GM23338 (cell line): ENCODE measurements at regions not wholly inside any gene's neighbourhood (a gene's known extent, or its start where the extent isn't known, plus 50 kb on each side); places are given as distances from the start of the nearest gene placed in this dataset.

Experiments
- ATAC-seq: fragments of 200-7000 bp; cut with Tn5 transposase; 3 replicates; pipeline ENCODE4 v1.9.1; 2020
- DNase-seq: peaks from one replicate; pipeline ENCODE4 v3.0.0-alpha.2; 2015; ENCODE audit warnings: low spot score
- H2AFZ ChIP-seq: fragments of 200-600 bp; sonication (generic); 2 replicates; pipeline ENCODE4 v1.8.0; 2016; ENCODE audit warnings: antibody characterized with exemption, mild to moderate bottlenecking, moderate library complexity
- H3F3A ChIP-seq: fragments of 200-600 bp; sonication (generic); replicated peaks from 2 replicates; pipeline ENCODE4 v1.8.0; 2017; ENCODE audit warnings: antibody characterized with exemption, mixed run types, low read depth
- H3K27ac ChIP-seq: fragments of 200-600 bp; sonication (generic); 2 replicates; pipeline ENCODE4 v1.6.1; 2016; ENCODE audit warnings: low read depth
- H3K27me3 ChIP-seq: fragments of 200-600 bp; sonication (generic); 2 replicates; pipeline ENCODE4 v1.8.0; 2016; ENCODE audit warnings: mild to moderate bottlenecking, mixed run types, moderate library complexity; ENCODE audit not compliant: insufficient read depth
- H3K36me3 ChIP-seq: fragments of 200-600 bp; sonication (generic); 2 replicates; pipeline ENCODE4 v1.8.0; 2016; ENCODE audit warnings: mild to moderate bottlenecking; ENCODE audit not compliant: insufficient read depth
- H3K4me1 ChIP-seq: fragments of 200-600 bp; sonication (generic); 2 replicates; pipeline ENCODE4 v1.8.0; 2016; ENCODE audit warnings: mild to moderate bottlenecking, moderate library complexity; ENCODE audit not compliant: insufficient read depth
- H3K4me2 ChIP-seq: fragments of 200-600 bp; sonication (generic); 2 replicates; pipeline ENCODE4 v1.7.1; 2017; ENCODE audit warnings: mixed run types
- H3K4me3 ChIP-seq: fragments of 200-600 bp; sonication (generic); 2 replicates; pipeline ENCODE4 v1.6.1; 2016; ENCODE audit warnings: mixed run types
- H3K79me2 ChIP-seq: fragments of 200-600 bp; sonication (generic); replicated peaks from 2 replicates; pipeline ENCODE4 v1.8.0; 2017; ENCODE audit warnings: mild to moderate bottlenecking; ENCODE audit not compliant: insufficient read depth
- H3K9me2 ChIP-seq: fragments of 200-600 bp; sonication (generic); 2 replicates; pipeline ENCODE4 v1.8.0; 2017; ENCODE audit not compliant: insufficient read depth
- H4K20me1 ChIP-seq: fragments of 200-600 bp; sonication (generic); replicated peaks from 2 replicates; pipeline ENCODE4 v1.8.0; 2017; ENCODE audit warnings: mild to moderate bottlenecking; ENCODE audit not compliant: insufficient read depth
- H3K27ac Mint-ChIP-seq: 2 replicates; pipeline ENCODE4 v1.8.0; 2020; ENCODE audit warnings: inconsistent platforms, mild to moderate bottlenecking, moderate library complexity, mixed read lengths
- H3K27me3 Mint-ChIP-seq: 3 replicates; pipeline ENCODE4 v1.8.0; 2022; ENCODE audit warnings: low read depth, mild to moderate bottlenecking, moderate library complexity, mixed read lengths, inconsistent platforms; ENCODE audit not compliant: insufficient read depth, poor library complexity
- H3K36me3 Mint-ChIP-seq: 3 replicates; pipeline ENCODE4 v1.8.0; 2021; ENCODE audit warnings: low read depth, mild to moderate bottlenecking, inconsistent platforms, moderate library complexity, mixed read lengths
- H3K4me1 Mint-ChIP-seq: 3 replicates; pipeline ENCODE4 v1.8.0; 2020; ENCODE audit warnings: mild to moderate bottlenecking, inconsistent platforms, mixed read lengths
- H3K4me3 Mint-ChIP-seq: 3 replicates; pipeline ENCODE4 v1.8.0; 2021; ENCODE audit warnings: moderate library complexity, mild to moderate bottlenecking, inconsistent platforms, mixed read lengths
- H3K9me3 Mint-ChIP-seq: 3 replicates; pipeline ENCODE4 v1.8.0; 2020; ENCODE audit warnings: moderate library complexity, mild to moderate bottlenecking, inconsistent platforms, mixed read lengths
- CREB1 ChIP-seq: fragments of 250-450 bp; sonication (Bioruptor Pico); IDR thresholded peaks from 2 replicates; pipeline ENCODE4 v1.5.0; 2020; ENCODE audit warnings: low read depth, mild to moderate bottlenecking, moderate library complexity
- JUNB ChIP-seq: IDR thresholded peaks from one replicate; pipeline ENCODE4 v1.6.1; 2016; ENCODE audit warnings: antibody characterized with exemption; ENCODE audit not compliant: unreplicated experiment
- NANOG ChIP-seq: IDR thresholded peaks from 2 replicates; pipeline ENCODE4 v1.6.1; 2016; ENCODE audit warnings: antibody characterized with exemption, borderline replicate concordance
- POLR2AphosphoS5 ChIP-seq: IDR thresholded peaks from 2 replicates; pipeline ENCODE4 v1.6.1; 2016; ENCODE audit warnings: antibody characterized with exemption, low read depth
- STAT1 ChIP-seq: IDR thresholded peaks from one replicate; pipeline ENCODE4 v1.6.1; 2016; ENCODE audit warnings: antibody characterized with exemption; ENCODE audit not compliant: unreplicated experiment
- ZNF114 ChIP-seq: fragments of 250-450 bp; sonication (Bioruptor Pico); IDR thresholded peaks from 2 replicates; pipeline ENCODE4 v1.5.0; 2020; ENCODE audit warnings: mild to moderate bottlenecking, moderate library complexity
- ZNF331 ChIP-seq: fragments of 250-450 bp; sonication (Bioruptor Pico); IDR thresholded peaks from 2 replicates; pipeline ENCODE4 v1.5.0; 2020; ENCODE audit warnings: low read depth, mild to moderate bottlenecking, moderate library complexity
- TF ChIP-seq, protein P1 (sequence below): IDR thresholded peaks from 2 replicates; pipeline ENCODE4 v1.6.1; 2016; ENCODE audit warnings: antibody characterized with exemption
- TF ChIP-seq, protein P2 (sequence below): IDR thresholded peaks from one replicate; pipeline ENCODE4 v1.6.1; 2018; ENCODE audit warnings: antibody characterized with exemption; ENCODE audit not compliant: unreplicated experiment
- TF ChIP-seq, protein P3 (sequence below): fragments of 250-450 bp; sonication (Bioruptor Pico); IDR thresholded peaks from 2 replicates; pipeline ENCODE4 v1.5.0; 2020; ENCODE audit warnings: mild to moderate bottlenecking, moderate library complexity

DNA sequence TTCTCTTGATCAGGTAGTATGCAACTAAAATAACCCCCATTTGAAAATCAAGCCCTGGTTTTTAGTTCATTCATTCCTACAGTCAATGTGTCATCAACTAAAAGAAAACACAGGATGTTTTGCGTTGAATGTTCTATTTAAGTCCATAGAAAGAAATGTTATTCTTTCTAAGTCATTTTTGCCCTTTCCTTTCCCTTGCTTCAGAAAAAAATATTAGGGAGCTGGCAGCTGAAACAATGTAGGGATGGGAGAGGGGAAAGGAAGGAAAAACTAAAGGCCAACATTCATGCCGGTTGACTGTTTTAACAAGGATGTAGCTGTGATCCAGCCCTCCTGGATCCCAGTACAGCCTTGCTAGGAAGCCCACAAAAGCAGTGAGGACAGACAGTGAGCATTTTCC is 155.1 kb downstream of the BTG1 start:
- Mint-ChIP-seq H3K9me3 (no peaks in the 10 kb centered on the region), H3K27me3 (no peaks in the 10 kb centered on the region), H3K36me3 (no peaks in the 10 kb centered on the region), H3K4me3 (no peak overlapping the region), H3K4me1 (peaks cover 9% of the 10 kb centered on the region; the same call in 2 of the 3 replicates), H3K27ac (peak overlapping the region; percentile 33; the same call in 1 of the 2 replicates)
- H3K4me2 ChIP-seq, result no peak overlapping the region
- no peaks in the 10 kb centered on the region for H3K36me3 ChIP-seq
- 0 out of 2 replicates have a peak, but pooled peaks cover 4% of the 10 kb centered on the region for H3K4me1 ChIP-seq
- no peaks in the 10 kb centered on the region for H3F3A ChIP-seq
- DNase-seq (no peak), ATAC-seq (no peak)
- H3K9me2 ChIP-seq, result no peaks in the 10 kb centered on the region
- no peaks in the 10 kb centered on the region for H3K27me3 ChIP-seq
- H3K79me2 ChIP-seq, result no peaks in the 10 kb centered on the region
- no peaks in the 10 kb centered on the region for H4K20me1 ChIP-seq
- H3K27ac ChIP-seq, result no peak overlapping the region
- H2AFZ ChIP-seq, result no peak overlapping the region
- TF ChIP-seq ZNF331 (CRISPR knock-in tag) (no peak), POLR2AphosphoS5 (no peak), NANOG (no peak), JUNB (no peak), ZNF114 (CRISPR knock-in tag) (no peak), STAT1 (no peak), CREB1 (no peak)
- TF ChIP-seq, protein P1, sequence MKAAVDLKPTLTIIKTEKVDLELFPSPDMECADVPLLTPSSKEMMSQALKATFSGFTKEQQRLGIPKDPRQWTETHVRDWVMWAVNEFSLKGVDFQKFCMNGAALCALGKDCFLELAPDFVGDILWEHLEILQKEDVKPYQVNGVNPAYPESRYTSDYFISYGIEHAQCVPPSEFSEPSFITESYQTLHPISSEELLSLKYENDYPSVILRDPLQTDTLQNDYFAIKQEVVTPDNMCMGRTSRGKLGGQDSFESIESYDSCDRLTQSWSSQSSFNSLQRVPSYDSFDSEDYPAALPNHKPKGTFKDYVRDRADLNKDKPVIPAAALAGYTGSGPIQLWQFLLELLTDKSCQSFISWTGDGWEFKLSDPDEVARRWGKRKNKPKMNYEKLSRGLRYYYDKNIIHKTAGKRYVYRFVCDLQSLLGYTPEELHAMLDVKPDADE, result no peak
- TF ChIP-seq, protein P2, sequence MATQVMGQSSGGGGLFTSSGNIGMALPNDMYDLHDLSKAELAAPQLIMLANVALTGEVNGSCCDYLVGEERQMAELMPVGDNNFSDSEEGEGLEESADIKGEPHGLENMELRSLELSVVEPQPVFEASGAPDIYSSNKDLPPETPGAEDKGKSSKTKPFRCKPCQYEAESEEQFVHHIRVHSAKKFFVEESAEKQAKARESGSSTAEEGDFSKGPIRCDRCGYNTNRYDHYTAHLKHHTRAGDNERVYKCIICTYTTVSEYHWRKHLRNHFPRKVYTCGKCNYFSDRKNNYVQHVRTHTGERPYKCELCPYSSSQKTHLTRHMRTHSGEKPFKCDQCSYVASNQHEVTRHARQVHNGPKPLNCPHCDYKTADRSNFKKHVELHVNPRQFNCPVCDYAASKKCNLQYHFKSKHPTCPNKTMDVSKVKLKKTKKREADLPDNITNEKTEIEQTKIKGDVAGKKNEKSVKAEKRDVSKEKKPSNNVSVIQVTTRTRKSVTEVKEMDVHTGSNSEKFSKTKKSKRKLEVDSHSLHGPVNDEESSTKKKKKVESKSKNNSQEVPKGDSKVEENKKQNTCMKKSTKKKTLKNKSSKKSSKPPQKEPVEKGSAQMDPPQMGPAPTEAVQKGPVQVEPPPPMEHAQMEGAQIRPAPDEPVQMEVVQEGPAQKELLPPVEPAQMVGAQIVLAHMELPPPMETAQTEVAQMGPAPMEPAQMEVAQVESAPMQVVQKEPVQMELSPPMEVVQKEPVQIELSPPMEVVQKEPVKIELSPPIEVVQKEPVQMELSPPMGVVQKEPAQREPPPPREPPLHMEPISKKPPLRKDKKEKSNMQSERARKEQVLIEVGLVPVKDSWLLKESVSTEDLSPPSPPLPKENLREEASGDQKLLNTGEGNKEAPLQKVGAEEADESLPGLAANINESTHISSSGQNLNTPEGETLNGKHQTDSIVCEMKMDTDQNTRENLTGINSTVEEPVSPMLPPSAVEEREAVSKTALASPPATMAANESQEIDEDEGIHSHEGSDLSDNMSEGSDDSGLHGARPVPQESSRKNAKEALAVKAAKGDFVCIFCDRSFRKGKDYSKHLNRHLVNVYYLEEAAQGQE, result no peak
- no peak overlapping the region for H3K4me3 ChIP-seq

DNA sequence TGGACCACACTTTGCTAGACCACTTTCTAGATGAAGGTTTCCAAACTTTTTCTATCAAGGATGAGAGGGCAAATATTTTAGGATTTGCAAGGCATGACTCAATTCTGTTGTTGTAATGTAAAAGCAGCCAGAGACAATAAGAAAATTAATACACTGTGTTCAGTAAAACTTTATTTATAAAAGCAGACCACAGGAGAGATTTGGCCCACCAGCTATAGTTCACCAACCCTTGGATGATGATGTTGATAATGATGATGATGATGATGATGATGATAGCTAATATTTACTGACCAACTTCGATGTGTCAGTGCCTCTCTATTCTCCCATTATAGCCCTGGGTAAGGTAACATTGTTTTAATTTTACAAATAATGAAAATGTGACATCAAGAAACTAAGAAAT is 156.5 kb downstream of the BTG1 start:
- Histone ChIP-seq H3F3A (no peaks in the 10 kb centered on the region), H2AFZ (no peak overlapping the region), H3K4me3 (no peak overlapping the region), H3K9me2 (no peaks in the 10 kb centered on the region), H3K27ac (no peak overlapping the region), H3K36me3 (no peaks in the 10 kb centered on the region), H3K79me2 (no peaks in the 10 kb centered on the region), H4K20me1 (no peaks in the 10 kb centered on the region), H3K4me2 (no peak overlapping the region), H3K27me3 (no peaks in the 10 kb centered on the region), H3K4me1 (0 out of 2 replicates have a peak, but pooled peaks cover 11% of the 10 kb centered on the region)
- Mint-ChIP-seq H3K4me1 (peaks cover 18% of the 10 kb centered on the region), H3K9me3 (no peaks in the 10 kb centered on the region), H3K27me3 (no peaks in the 10 kb centered on the region), H3K36me3 (no peaks in the 10 kb centered on the region), H3K27ac (no peak overlapping the region), H3K4me3 (no peak overlapping the region)
- DNase-seq (no peak), ATAC-seq (no peak)
- TF ChIP-seq, protein P3, sequence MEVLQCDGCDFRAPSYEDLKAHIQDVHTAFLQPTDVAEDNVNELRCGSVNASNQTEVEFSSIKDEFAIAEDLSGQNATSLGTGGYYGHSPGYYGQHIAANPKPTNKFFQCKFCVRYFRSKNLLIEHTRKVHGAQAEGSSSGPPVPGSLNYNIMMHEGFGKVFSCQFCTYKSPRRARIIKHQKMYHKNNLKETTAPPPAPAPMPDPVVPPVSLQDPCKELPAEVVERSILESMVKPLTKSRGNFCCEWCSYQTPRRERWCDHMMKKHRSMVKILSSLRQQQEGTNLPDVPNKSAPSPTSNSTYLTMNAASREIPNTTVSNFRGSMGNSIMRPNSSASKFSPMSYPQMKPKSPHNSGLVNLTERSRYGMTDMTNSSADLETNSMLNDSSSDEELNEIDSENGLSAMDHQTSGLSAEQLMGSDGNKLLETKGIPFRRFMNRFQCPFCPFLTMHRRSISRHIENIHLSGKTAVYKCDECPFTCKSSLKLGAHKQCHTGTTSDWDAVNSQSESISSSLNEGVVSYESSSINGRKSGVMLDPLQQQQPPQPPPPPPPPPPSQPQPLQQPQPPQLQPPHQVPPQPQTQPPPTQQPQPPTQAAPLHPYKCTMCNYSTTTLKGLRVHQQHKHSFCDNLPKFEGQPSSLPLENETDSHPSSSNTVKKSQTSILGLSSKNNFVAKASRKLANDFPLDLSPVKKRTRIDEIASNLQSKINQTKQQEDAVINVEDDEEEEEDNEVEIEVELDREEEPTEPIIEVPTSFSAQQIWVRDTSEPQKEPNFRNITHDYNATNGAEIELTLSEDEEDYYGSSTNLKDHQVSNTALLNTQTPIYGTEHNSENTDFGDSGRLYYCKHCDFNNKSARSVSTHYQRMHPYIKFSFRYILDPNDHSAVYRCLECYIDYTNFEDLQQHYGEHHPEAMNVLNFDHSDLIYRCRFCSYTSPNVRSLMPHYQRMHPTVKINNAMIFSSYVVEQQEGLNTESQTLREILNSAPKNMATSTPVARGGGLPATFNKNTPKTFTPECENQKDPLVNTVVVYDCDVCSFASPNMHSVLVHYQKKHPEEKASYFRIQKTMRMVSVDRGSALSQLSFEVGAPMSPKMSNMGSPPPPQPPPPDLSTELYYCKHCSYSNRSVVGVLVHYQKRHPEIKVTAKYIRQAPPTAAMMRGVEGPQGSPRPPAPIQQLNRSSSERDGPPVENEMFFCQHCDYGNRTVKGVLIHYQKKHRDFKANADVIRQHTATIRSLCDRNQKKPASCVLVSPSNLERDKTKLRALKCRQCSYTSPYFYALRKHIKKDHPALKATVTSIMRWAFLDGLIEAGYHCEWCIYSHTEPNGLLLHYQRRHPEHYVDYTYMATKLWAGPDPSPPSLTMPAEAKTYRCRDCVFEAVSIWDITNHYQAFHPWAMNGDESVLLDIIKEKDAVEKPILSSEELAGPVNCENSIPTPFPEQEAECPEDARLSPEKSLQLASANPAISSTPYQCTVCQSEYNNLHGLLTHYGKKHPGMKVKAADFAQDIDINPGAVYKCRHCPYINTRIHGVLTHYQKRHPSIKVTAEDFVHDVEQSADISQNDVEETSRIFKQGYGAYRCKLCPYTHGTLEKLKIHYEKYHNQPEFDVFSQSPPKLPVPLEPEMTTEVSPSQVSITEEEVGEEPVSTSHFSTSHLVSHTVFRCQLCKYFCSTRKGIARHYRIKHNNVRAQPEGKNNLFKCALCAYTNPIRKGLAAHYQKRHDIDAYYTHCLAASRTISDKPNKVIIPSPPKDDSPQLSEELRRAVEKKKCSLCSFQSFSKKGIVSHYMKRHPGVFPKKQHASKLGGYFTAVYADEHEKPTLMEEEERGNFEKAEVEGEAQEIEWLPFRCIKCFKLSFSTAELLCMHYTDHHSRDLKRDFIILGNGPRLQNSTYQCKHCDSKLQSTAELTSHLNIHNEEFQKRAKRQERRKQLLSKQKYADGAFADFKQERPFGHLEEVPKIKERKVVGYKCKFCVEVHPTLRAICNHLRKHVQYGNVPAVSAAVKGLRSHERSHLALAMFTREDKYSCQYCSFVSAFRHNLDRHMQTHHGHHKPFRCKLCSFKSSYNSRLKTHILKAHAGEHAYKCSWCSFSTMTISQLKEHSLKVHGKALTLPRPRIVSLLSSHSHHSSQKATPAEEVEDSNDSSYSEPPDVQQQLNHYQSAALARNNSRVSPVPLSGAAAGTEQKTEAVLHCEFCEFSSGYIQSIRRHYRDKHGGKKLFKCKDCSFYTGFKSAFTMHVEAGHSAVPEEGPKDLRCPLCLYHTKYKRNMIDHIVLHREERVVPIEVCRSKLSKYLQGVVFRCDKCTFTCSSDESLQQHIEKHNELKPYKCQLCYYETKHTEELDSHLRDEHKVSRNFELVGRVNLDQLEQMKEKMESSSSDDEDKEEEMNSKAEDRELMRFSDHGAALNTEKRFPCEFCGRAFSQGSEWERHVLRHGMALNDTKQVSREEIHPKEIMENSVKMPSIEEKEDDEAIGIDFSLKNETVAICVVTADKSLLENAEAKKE, result no peak
- no peak for TF ChIP-seq JUNB
- no peak for TF ChIP-seq POLR2AphosphoS5
- TF ChIP-seq STAT1, result no peak
